ENCODE measurements at regions not wholly inside any gene's neighbourhood (a gene's known extent, or its start where the extent isn't known, plus 50 kb on each side); places are given as distances from the start of the nearest gene placed in this dataset.

GRCh38 chr7:96497567-96497966 lies 175.7 kb upstream of the SLC25A13 start:
- Mint-ChIP-seq H3K27ac (no peak overlapping the region), H3K36me3 (ENCODE audit: low read depth) (no peaks in the 10 kb centered on the region), H3K27me3 (peaks cover 5% of the 10 kb centered on the region), H3K9me3 (peaks cover 3% of the 10 kb centered on the region), H3K4me1 (peaks cover 15% of the 10 kb centered on the region), H3K4me3 (no peak overlapping the region)
- ChIA-PET POLR2A (no interaction called here), CTCF (no interaction called here)
- DNase-seq: no peak

GRCh38 chr7:96495751-96496216 lies 173.9 kb upstream of the SLC25A13 start:
- Mint-ChIP-seq H3K27ac (peak overlapping the region; percentile 61), H3K27me3 (peaks cover 7% of the 10 kb centered on the region), H3K4me1 (peaks cover 15% of the 10 kb centered on the region), H3K36me3 (ENCODE audit: low read depth) (no peaks in the 10 kb centered on the region), H3K4me3 (peak overlapping the region; percentile 14), H3K9me3 (peaks cover 3% of the 10 kb centered on the region)
- ChIA-PET CTCF (no interaction called here), POLR2A (interaction anchor here (1.0 to 1.6 kb wide), 2 partner anchors 17 to 24 kb away, joined by 3 to 6 read pairs; no protein-coding TSS in a partner anchor)
- peak; percentile 31 for DNase-seq

- Mint-ChIP-seq H3K36me3 (ENCODE audit: low read depth) (no peaks in the 10 kb centered on the region), H3K9me3 (no peaks in the 10 kb centered on the region), H3K27me3 (peaks cover 4% of the 10 kb centered on the region), H3K4me1 (peaks cover 10% of the 10 kb centered on the region), H3K27ac (no peak overlapping the region), H3K4me3 (no peak overlapping the region)
- POLR2A ChIA-PET: no interaction called here
- no peak for DNase-seq
- CTCF ChIA-PET: no interaction called here
Observed at GRCh38 chr7:96486681-96487080, 164.8 kb upstream of the SLC25A13 start.

GRCh38 chr7:96484845-96485244 lies 162.9 kb upstream of the SLC25A13 start:
- peaks cover 10% of the 10 kb centered on the region for H3K4me1 Mint-ChIP-seq
- H3K9me3 Mint-ChIP-seq: no peaks in the 10 kb centered on the region
- CTCF ChIA-PET: no interaction called here
- no peaks in the 10 kb centered on the region for H3K27me3 Mint-ChIP-seq
- H3K36me3 Mint-ChIP-seq (ENCODE audit: low read depth): no peaks in the 10 kb centered on the region
- no peak overlapping the region for H3K4me3 Mint-ChIP-seq
- no peak for DNase-seq
- POLR2A ChIA-PET: no interaction called here
- H3K27ac Mint-ChIP-seq: no peak overlapping the region

GRCh38 chr7:96484091-96484490 lies 162.2 kb upstream of the SLC25A13 start:
- Mint-ChIP-seq H3K9me3 (no peaks in the 10 kb centered on the region), H3K27ac (no peak overlapping the region), H3K27me3 (no peaks in the 10 kb centered on the region), H3K4me3 (no peak overlapping the region), H3K36me3 (ENCODE audit: low read depth) (no peaks in the 10 kb centered on the region), H3K4me1 (peaks cover 16% of the 10 kb centered on the region)
- DNase-seq: no peak
- POLR2A ChIA-PET: no interaction called here
- CTCF ChIA-PET: no interaction called here

GRCh38 chr7:96481796-96482195 lies 159.9 kb upstream of the SLC25A13 start:
- H3K36me3 Mint-ChIP-seq (ENCODE audit: low read depth): no peaks in the 10 kb centered on the region
- no peaks in the 10 kb centered on the region for H3K27me3 Mint-ChIP-seq
- H3K27ac Mint-ChIP-seq: no peak overlapping the region
- no peak overlapping the region for H3K4me3 Mint-ChIP-seq
- peaks cover 22% of the 10 kb centered on the region for H3K4me1 Mint-ChIP-seq
- CTCF ChIA-PET: no interaction called here
- DNase-seq: no peak
- H3K9me3 Mint-ChIP-seq: no peaks in the 10 kb centered on the region
- POLR2A ChIA-PET: no interaction called here

GRCh38 chr7:96479015-96479645 lies 157.2 kb upstream of the SLC25A13 start:
- DNase-seq: no peak
- POLR2A ChIA-PET: interaction anchor here (1.2 to 1.6 kb wide), 2 partner anchors 16 to 639 kb away, joined by 3 read pairs; partner anchors contain the start of gene SDHAF3
- peaks cover 18% of the 10 kb centered on the region for H3K4me1 Mint-ChIP-seq
- H3K9me3 Mint-ChIP-seq: no peaks in the 10 kb centered on the region
- CTCF ChIA-PET: interaction anchor here (1.2 kb wide), 1 partner anchor 15 kb away, joined by 3 read pairs; no protein-coding TSS in a partner anchor
- H3K27me3 Mint-ChIP-seq: peaks cover 5% of the 10 kb centered on the region
- H3K4me3 Mint-ChIP-seq: peak overlapping the region; percentile 28
- H3K27ac Mint-ChIP-seq: peak overlapping the region; percentile 37
- H3K36me3 Mint-ChIP-seq (ENCODE audit: low read depth): no peaks in the 10 kb centered on the region

GRCh38 chr7:96471606-96472005 lies 149.7 kb upstream of the SLC25A13 start:
- peak overlapping the region; percentile 58 for H3K27ac Mint-ChIP-seq
- H3K4me3 Mint-ChIP-seq: peak overlapping the region; percentile 18
- H3K9me3 Mint-ChIP-seq: peaks cover 10% of the 10 kb centered on the region
- ChIA-PET CTCF (no interaction called here), POLR2A (interaction anchor here (1.3 kb wide), 1 partner anchor 23 kb away, joined by 6 read pairs; no protein-coding TSS in a partner anchor)
- H3K27me3 Mint-ChIP-seq: peaks cover 5% of the 10 kb centered on the region
- peaks cover 15% of the 10 kb centered on the region for H3K36me3 Mint-ChIP-seq (ENCODE audit: low read depth)
- no peak for DNase-seq
- H3K4me1 Mint-ChIP-seq: peaks cover 14% of the 10 kb centered on the region

- no peaks in the 10 kb centered on the region for H3K27me3 Mint-ChIP-seq
- DNase-seq: no peak
- H3K36me3 Mint-ChIP-seq (ENCODE audit: low read depth): no peaks in the 10 kb centered on the region
- H3K4me1 Mint-ChIP-seq: no peaks in the 10 kb centered on the region
- ChIA-PET CTCF (no interaction called here), POLR2A (no interaction called here)
- no peak overlapping the region for H3K27ac Mint-ChIP-seq
- no peaks in the 10 kb centered on the region for H3K9me3 Mint-ChIP-seq
- no peak overlapping the region for H3K4me3 Mint-ChIP-seq
Observed at GRCh38 chr7:96452146-96452545, 130.2 kb upstream of the SLC25A13 start.

- Mint-ChIP-seq H3K4me1 (no peaks in the 10 kb centered on the region), H3K27me3 (no peaks in the 10 kb centered on the region), H3K36me3 (ENCODE audit: low read depth) (no peaks in the 10 kb centered on the region), H3K27ac (no peak overlapping the region), H3K4me3 (no peak overlapping the region), H3K9me3 (no peaks in the 10 kb centered on the region)
- DNase-seq: no peak
- ChIA-PET CTCF (no interaction called here), POLR2A (no interaction called here)
Observed at GRCh38 chr7:96449094-96449493, 127.2 kb upstream of the SLC25A13 start.

- ChIA-PET POLR2A (no interaction called here), CTCF (no interaction called here)
Observed at GRCh38 chr7:96447109-96447645, 125.3 kb upstream of the SLC25A13 start.

GRCh38 chr7:96441436-96442084 lies 119.7 kb upstream of the SLC25A13 start:
- Mint-ChIP-seq H3K9me3 (no peaks in the 10 kb centered on the region), H3K4me3 (no peak overlapping the region), H3K36me3 (ENCODE audit: low read depth) (no peaks in the 10 kb centered on the region), H3K27ac (no peak overlapping the region), H3K4me1 (no peaks in the 10 kb centered on the region), H3K27me3 (no peaks in the 10 kb centered on the region)
- no peak for DNase-seq
- CTCF ChIA-PET: no interaction called here
- POLR2A ChIA-PET: no interaction called here

More at GRCh38 chr7:96447109-96447645, 125.3 kb upstream of the SLC25A13 start:
- Mint-ChIP-seq H3K9me3 (no peaks in the 10 kb centered on the region), H3K4me1 (no peaks in the 10 kb centered on the region), H3K4me3 (no peak overlapping the region), H3K36me3 (ENCODE audit: low read depth) (no peaks in the 10 kb centered on the region), H3K27ac (no peak overlapping the region), H3K27me3 (no peaks in the 10 kb centered on the region)
- DNase-seq: no peak

- H3K27me3 Mint-ChIP-seq: no peaks in the 10 kb centered on the region
- DNase-seq: no peak
- CTCF ChIA-PET: no interaction called here
- H3K4me1 Mint-ChIP-seq: no peaks in the 10 kb centered on the region
- no peaks in the 10 kb centered on the region for H3K9me3 Mint-ChIP-seq
- H3K36me3 Mint-ChIP-seq (ENCODE audit: low read depth): no peaks in the 10 kb centered on the region
- H3K27ac Mint-ChIP-seq: no peak overlapping the region
- no peak overlapping the region for H3K4me3 Mint-ChIP-seq
- POLR2A ChIA-PET: no interaction called here
Observed at GRCh38 chr7:96440328-96440727, 118.4 kb upstream of the SLC25A13 start.

- no peak overlapping the region for H3K4me3 Mint-ChIP-seq
- DNase-seq: no peak
- no peak overlapping the region for H3K27ac Mint-ChIP-seq
- no peaks in the 10 kb centered on the region for H3K36me3 Mint-ChIP-seq (ENCODE audit: low read depth)
- H3K9me3 Mint-ChIP-seq: no peaks in the 10 kb centered on the region
- ChIA-PET CTCF (no interaction called here), POLR2A (no interaction called here)
- peaks cover 2% of the 10 kb centered on the region for H3K27me3 Mint-ChIP-seq
- no peaks in the 10 kb centered on the region for H3K4me1 Mint-ChIP-seq
Observed at GRCh38 chr7:96436880-96437279, 115.0 kb upstream of the SLC25A13 start.
